Activated T-helper 1 cell treated with Interleukin-2 at 50 U/mL for 16 hours (primary cell): ENCODE measurements at regions not wholly inside any gene's neighbourhood (a gene's known extent, or its start where the extent isn't known, plus 50 kb on each side); places are given as distances from the start of the nearest gene placed in this dataset.
"Not testable (repeated sequence)": the region's sequence is repeated elsewhere in the genome, so short reads cannot be mapped to it uniquely, and the experiment has no call there.

Source experiments
- DNase-seq: peaks from one replicate; pipeline ENCODE4 v3.0.0-alpha.2; 2020; ENCODE audit warnings: low read depth

DNA sequence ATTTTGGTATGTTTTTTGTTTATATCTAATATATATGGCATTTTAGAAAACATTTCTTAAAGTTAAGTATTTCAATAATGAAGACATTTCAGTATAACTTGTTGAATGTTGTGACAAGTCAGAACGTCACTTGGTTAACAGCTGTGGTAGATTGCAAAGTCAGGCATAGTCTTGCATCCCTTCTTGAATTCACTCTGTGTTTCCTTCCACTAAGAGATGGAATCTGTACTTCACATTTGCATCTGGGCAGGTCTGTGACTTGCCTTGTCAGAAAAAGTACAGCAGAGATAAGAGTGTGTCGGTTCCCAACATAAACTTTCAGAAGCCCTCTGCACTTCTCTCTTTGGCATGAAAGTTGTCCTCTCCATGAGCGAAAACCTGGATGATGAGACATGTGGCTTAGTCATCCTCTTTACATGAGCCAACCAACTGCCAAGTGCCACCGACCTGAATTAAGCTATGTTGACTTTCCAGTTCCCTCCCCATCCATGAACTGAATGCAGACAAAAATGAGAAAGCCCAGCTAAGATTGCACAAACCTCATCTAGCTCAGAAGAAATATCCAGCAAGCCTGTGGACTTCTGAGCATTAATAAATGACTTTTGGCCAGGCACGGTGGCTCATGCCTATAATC lies 1730.2 kb downstream of the MRPL39 start:
- DNase-seq: no peak

DNA sequence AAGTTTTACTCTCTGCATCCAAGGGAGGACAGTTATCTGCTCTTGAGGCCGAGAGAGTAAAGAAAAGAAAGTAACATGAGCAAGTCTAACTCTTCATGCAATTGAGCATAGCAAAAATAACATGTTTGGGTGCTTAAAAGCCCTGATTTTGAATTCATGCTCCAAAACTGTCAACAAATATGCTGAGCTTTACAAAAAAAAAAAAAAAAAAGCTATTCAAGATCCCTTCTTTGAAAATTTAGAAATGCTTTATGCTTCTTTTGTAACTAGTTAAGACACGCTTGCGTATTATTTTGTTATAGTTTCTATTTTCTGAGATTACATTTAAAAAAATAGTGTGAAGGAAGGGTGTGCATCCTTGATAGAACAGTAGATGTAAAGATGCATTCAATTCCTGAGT lies 1733.0 kb downstream of the MRPL39 start:
- no peak for DNase-seq

DNA sequence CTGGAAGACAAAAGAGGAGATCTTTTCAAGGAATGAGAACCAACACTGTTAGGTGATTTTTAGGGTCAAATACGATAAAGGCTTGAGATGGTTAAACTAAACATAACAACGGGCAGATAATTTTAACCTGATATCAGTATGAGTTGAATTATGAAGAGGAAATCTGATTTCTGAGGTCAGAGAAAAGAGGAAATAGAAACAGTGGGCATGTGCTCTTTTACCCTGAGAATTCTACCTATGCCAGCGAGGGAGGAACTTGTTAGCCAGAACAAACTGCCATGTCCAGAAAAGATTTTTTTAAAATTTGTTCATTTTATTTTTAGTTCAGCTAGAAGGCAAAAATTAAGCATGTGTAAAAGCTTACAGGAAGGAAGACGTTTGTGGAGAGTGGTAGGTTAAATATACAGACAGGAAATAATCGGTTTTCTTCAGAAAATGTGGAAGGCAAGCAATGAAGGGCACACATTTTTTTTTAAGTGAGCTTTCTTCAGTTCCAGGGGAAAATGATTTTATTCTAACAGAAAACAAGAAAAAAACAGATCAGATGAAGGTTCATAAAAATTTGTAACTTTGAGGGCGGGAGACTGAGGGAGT lies 1745.3 kb downstream of the MRPL39 start:
- no peak for DNase-seq

DNA sequence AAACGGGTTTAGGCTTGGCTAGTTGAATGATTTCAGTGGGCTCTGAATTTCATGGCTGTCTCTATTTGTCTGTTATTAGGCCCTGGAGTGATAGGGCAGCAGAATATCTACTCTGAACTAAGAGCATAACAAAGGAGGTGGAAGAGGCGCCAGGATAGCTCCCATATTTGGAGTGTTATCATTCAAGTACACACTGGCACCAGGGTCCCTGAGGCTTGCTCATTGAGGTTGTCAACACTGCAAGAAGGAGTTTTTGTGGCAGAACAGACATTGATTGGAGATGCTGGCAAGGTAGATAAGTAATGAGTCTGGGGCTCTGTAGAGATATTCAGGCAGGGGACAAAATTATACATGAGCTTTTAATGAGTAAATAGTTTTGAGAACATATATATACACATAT lies 1748.4 kb downstream of the MRPL39 start:
- DNase-seq: no peak

DNA sequence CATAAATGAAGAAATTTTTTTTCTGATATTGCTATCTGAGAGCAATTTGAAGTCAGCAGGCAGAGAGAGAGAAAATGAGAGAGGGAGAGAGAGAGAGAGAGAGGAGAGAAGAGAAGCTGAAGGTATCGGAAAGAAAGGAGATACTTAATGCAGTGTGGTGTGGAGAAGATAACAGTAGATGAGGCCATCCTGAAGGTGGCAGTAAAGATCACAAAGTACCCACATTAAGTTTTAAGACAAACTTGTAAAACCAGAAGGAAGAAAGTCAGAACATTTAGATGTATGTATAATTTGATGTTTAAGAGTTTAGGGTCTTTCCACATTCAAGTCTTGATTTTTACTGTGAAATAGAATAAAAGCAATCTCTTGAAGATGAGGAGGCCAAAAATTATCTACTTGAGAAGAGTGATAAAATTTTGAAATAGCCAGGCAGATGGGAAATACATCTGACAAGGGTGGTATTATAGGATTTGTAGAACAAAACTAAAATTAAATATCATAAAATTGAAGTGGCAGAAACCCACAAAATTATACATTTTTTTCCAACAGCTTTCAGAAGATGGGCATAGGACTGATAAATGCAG lies 1753.4 kb downstream of the MRPL39 start:
- DNase-seq: no peak

DNA sequence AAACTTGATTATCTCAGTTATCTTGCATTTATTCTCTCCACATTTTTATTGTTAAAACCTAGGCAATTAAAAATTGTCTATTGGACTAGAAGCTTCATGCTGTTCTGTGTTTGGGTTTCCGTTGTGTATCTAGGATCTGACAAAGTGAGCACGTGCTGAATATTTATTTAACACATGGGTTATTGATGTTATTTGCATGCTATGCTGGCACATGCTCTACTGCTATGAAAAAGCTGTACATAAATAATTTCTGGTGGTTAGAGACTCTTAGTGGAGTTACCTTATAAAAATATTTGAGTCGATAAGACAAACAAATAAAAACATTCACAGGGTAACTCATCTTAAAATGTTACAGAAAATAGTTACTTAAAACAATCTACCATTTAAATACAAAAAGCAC lies 1769.7 kb downstream of the MRPL39 start:
- no peak for DNase-seq

DNA sequence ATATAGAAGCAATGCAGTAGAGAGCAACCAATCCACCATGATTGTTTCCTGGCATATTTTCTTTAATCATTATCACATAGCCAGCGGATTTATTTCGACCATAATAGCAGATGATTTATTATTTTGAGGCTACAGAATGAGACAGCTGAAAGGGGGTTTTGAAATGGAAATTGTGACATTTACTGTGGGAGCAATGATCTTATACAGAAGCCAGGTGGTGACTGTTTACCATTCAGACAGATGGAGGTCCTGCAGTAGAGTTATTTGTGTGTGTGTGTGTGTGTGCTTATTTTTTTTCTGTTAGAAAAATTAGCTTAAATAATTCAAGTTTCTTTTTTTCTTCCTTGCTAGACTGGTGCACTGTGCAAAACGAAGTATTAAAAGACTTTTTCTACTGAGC lies 1784.5 kb downstream of the MRPL39 start:
- DNase-seq: no peak

DNA sequence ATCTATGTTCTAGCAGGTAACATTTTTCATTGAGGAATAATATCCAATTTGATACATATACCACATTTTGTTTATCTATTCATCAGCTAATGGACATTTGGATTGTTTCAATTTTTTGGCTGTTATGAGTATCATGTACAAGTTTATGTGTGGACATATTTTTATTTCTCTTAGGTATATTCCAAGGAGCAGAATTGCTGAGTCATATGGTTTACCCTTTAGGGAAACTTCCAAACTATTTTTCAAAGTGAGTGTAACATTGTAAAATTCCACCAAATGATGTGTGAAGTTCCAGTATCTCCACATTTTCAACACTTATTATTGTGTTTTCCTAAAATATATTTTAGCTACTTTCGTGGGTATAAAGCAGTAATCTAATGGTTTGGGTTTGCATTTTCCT lies 1789.9 kb downstream of the MRPL39 start:
- no peak for DNase-seq

DNA sequence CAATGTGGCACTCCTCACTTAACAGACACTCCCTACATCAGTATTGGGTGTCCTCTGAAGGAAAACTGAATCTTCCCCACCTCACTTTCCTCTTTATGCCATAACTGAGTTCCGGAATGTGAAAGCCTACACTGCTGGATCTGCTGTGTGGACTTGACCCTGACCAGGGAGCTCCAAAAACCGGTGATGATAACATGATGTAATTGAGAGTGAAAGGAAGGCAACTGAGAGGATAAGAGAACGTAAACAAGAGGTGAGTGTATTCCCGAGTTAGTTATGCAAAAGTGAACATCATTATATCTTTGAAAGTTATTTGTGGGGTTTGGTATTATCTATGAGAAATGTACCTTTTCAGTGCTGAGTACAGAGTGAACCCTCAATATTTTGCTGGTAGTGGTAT lies 1794.8 kb downstream of the MRPL39 start:
- DNase-seq: no peak

DNA sequence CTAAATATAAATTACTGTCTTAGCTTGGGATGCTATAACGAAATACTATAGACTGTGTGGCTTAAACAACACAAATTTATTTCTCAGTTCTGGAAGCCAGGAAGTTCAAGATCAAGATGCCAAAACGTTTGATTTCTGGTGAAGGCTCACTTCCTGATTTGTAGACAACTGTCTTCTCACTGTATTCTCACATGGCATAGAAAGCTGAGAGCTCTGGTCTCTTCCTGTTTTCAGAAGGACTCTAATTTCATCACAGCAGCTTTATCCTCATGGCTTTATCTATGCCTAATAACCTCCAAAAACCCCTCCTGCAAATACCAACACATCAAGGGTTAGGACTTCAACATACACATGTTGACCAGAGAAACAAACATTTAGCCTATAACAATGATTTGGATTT lies 1795.5 kb downstream of the MRPL39 start:
- no peak for DNase-seq

DNA sequence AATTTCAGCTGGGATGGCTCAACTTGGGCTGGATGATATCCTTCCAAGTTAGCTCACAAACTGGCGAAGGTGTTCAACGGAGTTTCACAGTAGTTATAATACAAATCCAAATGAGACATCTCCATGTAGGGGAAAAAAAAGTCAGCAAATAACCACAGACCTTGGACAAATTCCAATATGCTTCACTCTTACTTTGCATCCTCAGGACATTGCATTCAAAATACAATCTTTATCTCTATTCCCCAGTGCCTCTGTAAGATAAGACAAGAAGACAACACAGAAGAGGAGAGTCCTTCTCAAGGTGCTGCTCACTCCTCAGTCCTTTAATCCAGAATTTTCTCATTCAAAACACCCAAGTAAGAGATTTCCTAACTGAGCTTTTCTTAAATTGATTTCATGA lies 1797.7 kb downstream of the MRPL39 start:
- DNase-seq: no peak

DNA sequence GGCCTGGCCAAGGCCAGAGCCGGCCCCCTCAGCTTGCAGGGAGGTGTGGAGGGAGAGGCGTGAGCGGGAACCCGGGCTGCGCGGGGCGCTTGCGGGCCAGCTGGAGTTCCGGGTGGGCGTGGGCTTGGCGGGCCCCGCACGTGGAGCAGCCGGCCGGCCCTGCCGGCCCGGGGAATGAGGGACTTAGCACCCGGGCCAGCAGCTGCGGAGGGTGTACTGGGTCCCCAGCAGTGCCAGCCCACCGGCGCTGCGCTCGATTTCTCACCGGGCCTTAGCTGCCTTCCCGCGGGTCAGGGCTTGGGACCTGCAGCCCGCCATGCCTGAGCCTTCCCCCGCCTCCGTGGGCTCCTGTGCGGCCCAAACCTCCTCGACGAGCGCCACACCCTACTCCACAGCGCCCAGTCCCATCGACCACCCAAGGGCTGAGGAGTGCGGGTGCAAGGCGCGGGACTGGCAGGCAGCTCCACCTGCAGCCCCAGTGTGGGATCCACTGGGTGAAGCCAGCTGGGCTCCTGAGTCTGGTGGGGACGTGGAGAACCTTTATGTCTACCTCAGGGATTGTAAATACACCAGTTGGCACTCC lies 1800.2 kb downstream of the MRPL39 start:
- not testable (repeated sequence) for DNase-seq

DNA sequence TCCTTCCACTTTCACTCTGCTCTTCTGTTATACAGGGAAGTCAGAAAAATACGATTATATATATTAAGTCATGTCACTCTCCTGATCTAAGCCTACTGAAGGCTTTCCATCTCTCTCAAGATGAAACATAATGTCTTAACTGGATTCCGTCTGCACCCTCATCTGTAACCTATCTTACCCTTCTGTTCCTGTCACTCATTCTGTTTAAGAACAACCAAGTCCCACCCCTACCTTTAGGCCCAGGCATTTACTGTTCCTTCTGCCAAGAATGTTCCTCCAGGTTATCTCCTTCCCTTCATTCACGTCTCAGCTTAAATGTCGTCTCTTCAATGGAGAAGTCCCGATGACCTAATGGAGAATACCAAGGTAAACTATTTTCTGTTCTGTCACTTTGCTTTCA lies 1802.4 kb downstream of the MRPL39 start:
- DNase-seq: no peak

DNA sequence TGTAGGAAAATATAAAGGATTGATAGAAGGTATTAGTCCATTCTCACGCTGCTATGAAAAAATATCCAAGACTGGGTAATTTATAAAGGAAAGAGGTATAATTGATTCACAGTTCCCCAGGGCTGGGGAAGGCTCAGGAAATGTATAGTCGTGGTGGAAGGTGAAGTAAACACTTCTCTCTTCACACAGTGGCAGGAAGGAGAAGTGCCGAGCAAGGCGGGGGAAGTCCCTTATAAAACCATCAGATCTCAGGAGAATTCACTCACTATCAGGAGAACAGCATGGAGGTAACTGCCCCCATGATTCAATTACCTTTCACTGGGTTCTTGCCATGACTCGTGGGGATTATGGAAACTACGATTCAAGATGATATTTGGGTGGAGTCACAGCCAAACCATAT lies 1806.0 kb downstream of the MRPL39 start:
- no peak for DNase-seq

DNA sequence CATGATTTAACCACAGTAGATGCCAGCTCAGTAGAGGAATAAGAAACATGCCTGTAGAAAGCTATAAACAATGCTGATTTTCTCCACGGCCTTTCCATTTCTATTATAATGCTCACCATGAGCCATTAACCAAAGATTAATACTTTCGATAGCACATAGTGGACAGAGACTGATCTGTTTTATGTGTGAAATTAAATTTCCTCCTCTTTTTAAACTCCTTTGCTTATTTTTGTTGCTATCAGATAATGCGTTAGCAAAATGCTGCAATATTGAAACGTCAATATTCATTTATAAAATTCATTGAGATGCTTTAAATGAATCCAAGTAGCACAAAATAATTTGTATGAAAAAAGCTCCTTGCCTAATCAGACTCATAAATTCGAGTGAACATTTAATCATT lies 1807.9 kb downstream of the MRPL39 start:
- no peak for DNase-seq

DNA sequence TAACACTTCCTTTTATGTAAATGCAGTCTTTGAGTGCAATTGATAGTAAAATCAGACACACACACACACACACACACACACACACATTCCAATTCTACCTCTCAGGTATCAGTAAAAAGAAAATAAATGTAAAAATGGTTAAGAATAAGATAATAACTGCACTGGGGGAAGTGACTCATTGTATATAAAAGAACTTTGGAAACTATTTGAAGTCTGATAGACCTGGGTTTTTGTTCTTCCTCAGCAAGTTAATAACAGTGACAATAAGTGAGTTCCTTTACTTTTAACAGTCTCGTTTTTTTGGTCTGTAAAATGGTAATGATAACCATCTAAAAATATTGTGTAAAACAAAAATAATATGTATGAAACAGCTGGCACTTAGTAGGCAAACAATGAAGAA lies 1815.0 kb downstream of the MRPL39 start:
- no peak for DNase-seq

DNA sequence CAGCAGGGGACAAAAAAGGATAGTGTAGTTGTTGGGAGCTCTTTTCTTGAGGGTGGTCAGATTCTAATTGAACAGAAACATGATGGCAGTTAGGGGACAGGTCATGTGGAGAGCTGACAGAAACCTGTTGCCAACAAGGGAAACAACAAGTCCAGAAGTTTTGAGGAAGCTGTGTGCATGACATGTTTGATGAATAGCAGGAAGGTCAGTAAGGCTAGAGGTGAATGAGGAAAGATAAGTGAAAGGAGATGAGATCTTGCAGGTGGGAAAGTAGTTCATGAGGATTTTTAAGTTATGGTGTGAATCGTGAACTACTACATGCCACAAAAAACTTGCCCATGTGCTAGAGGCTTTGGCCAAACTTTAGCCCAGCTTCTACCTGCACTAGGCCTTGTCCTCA lies 1817.4 kb downstream of the MRPL39 start:
- no peak for DNase-seq

DNA sequence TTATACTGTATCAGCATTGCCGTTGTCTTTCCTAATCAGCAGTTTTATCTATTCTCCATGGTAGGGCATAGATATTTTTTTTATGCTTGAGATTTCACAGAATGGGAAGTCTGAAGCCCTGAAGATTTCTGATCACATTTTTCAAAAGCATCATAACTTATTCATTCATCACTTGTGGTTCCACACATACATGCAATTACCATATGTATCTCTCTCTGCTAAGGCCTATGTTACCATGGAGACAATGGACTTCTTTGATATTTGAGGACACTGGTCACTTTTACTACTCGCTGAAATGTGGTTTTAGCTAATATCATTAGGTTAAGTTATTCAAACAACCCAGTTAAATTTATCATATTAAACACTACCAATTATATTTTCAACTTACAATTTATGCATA lies 1827.0 kb downstream of the MRPL39 start:
- DNase-seq: no peak

DNA sequence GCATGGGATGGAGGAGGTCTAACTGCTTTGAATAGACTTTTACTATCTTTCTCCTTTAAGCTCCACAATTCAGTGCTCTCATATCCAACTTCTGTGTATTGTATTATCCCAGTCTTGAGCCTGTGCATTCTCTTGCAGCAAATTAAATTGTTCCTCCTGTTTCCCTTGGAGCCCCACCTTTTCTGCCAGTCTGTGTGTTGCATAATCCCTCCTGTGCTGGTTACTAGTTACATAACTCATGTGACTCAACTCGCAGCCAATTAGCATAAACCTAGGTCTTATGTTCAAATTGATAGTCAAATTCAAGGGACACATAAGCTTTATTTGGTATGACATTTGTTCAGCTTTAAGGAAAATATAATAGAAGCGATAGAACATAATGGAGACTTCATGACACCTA lies 1863.5 kb downstream of the MRPL39 start:
- no peak for DNase-seq

DNA sequence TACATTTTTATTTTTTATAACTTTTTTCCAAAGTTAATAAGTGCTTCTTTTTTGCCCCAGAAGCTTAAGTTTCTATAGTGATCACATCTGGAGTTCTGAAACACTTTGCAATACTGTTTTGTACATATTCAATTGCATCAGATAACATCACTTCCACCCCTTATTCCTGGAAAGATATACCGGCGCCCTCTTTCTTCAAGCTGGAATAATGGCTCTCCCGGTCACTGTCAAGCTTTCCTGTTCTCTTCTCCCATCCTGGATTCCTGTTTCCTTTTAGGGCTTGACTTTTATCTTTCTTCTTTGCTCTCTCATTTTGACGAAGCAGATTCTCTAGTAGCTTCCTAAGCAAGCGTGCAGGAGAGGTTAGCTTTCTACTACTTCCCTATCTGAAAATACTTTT lies 1866.8 kb downstream of the MRPL39 start:
- no peak for DNase-seq

DNA sequence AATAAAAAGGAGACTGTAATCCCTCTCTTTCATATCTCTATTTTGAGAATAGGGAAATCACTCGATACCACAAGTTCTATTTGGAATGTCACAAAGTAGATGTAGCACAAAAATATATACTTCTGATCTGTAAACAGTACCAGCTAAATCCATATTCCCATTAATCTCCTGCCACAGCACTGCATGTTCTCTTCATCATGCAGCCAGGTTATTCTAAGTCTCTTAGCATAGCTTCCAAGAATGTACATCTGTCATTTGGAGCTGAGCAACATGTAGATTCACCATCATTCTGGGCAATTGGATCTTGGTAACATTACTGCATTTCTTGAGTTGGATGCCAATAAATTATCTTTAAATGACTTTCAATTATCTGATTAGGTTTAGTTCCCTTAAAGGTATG lies 1874.5 kb downstream of the MRPL39 start:
- DNase-seq: no peak

DNA sequence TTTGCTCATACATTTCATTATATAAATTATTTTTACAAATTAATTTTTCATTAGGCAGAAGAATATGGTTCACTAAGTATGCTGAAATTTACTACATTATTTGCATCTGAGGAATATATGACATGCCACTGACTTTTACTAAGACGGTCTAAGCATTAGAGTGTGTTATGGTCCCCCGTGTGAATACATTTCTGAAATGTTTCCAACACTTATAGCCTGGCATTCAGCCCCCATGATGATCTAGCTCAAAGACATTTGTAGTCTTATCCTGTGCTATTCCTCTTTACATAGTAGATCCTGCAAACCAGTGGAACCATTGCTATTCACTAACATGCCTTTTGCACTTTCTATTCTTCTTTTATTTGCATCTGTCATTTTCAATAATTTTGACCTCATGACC lies 1878.0 kb downstream of the MRPL39 start:
- DNase-seq: no peak

DNA sequence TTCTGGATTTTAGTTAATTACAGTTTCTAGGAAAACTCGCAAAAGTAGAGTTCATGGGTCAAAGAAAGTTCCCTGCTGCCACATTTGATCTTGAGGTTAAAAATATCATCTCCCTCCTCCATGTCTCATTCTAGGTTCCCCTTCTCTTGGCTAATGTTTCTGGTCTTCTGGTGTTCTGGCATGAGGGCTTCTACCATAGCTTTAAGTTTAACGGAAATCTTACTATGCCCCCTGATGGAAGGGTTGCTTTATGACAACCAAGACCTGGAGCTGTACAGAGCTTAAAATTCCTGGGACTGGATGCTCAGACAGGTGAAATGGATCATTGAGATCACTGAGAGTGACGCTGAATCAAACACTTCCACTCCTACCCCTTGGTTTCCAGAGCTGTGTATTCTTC lies 1881.7 kb downstream of the MRPL39 start:
- no peak for DNase-seq
